ENCODE measurements at regions not wholly inside any gene's neighbourhood (a gene's known extent, or its start where the extent isn't known, plus 50 kb on each side); places are given as distances from the start of the nearest gene placed in this dataset.

- TF ChIP-seq, protein P1, sequence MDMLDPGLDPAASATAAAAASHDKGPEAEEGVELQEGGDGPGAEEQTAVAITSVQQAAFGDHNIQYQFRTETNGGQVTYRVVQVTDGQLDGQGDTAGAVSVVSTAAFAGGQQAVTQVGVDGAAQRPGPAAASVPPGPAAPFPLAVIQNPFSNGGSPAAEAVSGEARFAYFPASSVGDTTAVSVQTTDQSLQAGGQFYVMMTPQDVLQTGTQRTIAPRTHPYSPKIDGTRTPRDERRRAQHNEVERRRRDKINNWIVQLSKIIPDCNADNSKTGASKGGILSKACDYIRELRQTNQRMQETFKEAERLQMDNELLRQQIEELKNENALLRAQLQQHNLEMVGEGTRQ (IDR thresholded peaks at IDR 0.05): no peak
- TF ChIP-seq POLR2A (IDR thresholded peaks at IDR 0.05; ENCODE audit: low read length) (no peak), CTCF (IDR thresholded peaks at IDR 0.05) (no peak), RAD21 (conservative IDR thresholded peaks at IDR 0.05 in 1 of 2, IDR thresholded peaks at IDR 0.05 in 1 of 2) (no peak), CEBPB (IDR thresholded peaks at IDR 0.05) (no peak), MYC (IDR thresholded peaks at IDR 0.05; ENCODE audit: borderline replicate concordance, low read length) (no peak), E2F6 (IDR thresholded peaks at IDR 0.05; ENCODE audit: borderline replicate concordance, low read depth) (no peak), ELK1 (IDR thresholded peaks at IDR 0.05; ENCODE audit: low read depth, low read length) (no peak), EP300 (IDR thresholded peaks at IDR 0.05) (no peak), CBX8 (IDR thresholded peaks at IDR 0.05) (no peak)
- TF ChIP-seq, protein P2, sequence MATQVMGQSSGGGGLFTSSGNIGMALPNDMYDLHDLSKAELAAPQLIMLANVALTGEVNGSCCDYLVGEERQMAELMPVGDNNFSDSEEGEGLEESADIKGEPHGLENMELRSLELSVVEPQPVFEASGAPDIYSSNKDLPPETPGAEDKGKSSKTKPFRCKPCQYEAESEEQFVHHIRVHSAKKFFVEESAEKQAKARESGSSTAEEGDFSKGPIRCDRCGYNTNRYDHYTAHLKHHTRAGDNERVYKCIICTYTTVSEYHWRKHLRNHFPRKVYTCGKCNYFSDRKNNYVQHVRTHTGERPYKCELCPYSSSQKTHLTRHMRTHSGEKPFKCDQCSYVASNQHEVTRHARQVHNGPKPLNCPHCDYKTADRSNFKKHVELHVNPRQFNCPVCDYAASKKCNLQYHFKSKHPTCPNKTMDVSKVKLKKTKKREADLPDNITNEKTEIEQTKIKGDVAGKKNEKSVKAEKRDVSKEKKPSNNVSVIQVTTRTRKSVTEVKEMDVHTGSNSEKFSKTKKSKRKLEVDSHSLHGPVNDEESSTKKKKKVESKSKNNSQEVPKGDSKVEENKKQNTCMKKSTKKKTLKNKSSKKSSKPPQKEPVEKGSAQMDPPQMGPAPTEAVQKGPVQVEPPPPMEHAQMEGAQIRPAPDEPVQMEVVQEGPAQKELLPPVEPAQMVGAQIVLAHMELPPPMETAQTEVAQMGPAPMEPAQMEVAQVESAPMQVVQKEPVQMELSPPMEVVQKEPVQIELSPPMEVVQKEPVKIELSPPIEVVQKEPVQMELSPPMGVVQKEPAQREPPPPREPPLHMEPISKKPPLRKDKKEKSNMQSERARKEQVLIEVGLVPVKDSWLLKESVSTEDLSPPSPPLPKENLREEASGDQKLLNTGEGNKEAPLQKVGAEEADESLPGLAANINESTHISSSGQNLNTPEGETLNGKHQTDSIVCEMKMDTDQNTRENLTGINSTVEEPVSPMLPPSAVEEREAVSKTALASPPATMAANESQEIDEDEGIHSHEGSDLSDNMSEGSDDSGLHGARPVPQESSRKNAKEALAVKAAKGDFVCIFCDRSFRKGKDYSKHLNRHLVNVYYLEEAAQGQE (IDR thresholded peaks at IDR 0.05): no peak
- TF ChIP-seq, protein P3, sequence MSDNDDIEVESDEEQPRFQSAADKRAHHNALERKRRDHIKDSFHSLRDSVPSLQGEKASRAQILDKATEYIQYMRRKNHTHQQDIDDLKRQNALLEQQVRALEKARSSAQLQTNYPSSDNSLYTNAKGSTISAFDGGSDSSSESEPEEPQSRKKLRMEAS (IDR thresholded peaks at IDR 0.05): no peak
These were observed 425.1 kb downstream of the GPM6A start for GRCh38 chr4:175386776-175387507.
